ENCODE measurements at regions not wholly inside any gene's neighbourhood (a gene's known extent, or its start where the extent isn't known, plus 50 kb on each side); places are given as distances from the start of the nearest gene placed in this dataset.

DNA sequence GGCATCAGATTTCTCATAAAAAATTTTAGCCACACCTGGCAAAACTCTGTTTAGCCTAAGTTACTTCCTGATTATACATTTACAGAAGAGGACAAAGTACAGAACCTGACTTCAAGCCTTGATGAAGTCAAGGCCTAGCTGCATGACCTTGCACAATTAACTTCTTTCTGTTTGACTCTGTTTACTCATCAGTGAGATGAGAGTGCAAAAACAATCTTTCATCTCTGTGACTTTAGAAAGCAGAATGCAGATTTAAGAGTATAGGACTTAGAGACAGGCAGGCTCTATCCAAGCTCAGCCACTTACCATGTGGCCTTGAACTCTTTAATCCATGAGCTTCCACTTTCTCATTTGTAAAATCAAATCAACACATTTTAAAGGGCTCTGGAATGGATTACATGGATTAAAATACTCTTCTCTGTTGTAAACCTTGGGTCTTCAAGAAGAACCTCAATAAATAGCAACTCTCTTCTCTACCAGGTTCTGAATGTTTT lies 1178.9 kb downstream of the FLRT2 start:
- Histone ChIP-seq H4K20me1 (ENCODE audit: insufficient read depth, low read length) (no peaks in the 10 kb centered on the region), H3K27ac (ENCODE audit: low read length) (no peak overlapping the region), H3K27me3 (replicated peaks; ENCODE audit: insufficient read depth, low read length) (no peaks in the 10 kb centered on the region), H3K9me2 (replicated peaks; ENCODE audit: insufficient read depth, low read length) (no peaks in the 10 kb centered on the region), H3K4me2 (ENCODE audit: low read depth, low read length) (no peak overlapping the region), H3F3A (ENCODE audit: insufficient read depth, low read length) (no peaks in the 10 kb centered on the region), H2AFZ (ENCODE audit: low read length) (no peak overlapping the region), H3K9me3 (replicated peaks; ENCODE audit: insufficient read depth, low read length) (no peaks in the 10 kb centered on the region), H3K4me1 (ENCODE audit: low read length) (no peaks in the 10 kb centered on the region), H3K79me2 (ENCODE audit: low read length) (no peaks in the 10 kb centered on the region), H3K9ac (ENCODE audit: low read length) (no peak overlapping the region), H3K4me3 (ENCODE audit: low read length) (no peak overlapping the region), H3K36me3 (replicated peaks; ENCODE audit: insufficient read depth, low read length) (no peaks in the 10 kb centered on the region)
- no peak for DNase-seq
- TF ChIP-seq, protein P1, sequence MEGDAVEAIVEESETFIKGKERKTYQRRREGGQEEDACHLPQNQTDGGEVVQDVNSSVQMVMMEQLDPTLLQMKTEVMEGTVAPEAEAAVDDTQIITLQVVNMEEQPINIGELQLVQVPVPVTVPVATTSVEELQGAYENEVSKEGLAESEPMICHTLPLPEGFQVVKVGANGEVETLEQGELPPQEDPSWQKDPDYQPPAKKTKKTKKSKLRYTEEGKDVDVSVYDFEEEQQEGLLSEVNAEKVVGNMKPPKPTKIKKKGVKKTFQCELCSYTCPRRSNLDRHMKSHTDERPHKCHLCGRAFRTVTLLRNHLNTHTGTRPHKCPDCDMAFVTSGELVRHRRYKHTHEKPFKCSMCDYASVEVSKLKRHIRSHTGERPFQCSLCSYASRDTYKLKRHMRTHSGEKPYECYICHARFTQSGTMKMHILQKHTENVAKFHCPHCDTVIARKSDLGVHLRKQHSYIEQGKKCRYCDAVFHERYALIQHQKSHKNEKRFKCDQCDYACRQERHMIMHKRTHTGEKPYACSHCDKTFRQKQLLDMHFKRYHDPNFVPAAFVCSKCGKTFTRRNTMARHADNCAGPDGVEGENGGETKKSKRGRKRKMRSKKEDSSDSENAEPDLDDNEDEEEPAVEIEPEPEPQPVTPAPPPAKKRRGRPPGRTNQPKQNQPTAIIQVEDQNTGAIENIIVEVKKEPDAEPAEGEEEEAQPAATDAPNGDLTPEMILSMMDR (IDR thresholded peaks at IDR 0.05; ENCODE audit: low read length) = no peak
- TF ChIP-seq EZH2phosphoT487 (IDR thresholded peaks at IDR 0.05; ENCODE audit: low read length) (no peak), EZH2 (optimal IDR thresholded peaks at IDR 0.05; ENCODE audit: low read depth, low read length) (no peak)

DNA sequence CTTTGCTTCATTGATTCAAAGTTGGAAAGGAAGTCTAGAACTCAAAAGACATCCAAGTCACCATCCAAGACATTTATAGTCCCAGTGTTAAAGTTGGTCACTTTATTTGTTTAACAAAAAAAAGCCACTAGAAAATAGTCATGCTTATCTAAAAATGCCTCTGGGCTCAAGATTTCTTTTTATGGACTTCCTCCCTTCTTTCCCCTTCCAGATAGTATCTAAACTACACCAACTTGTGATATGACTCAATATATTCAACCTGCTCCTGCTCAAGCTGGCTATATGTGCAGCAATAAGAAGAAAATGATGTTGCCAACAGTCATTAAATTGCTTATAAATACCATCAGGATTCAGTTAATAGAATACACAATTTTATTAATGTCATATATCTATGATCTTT lies 1177.1 kb downstream of the FLRT2 start:
- H3K4me2 ChIP-seq (ENCODE audit: low read depth, low read length) = no peak overlapping the region
- TF ChIP-seq EZH2phosphoT487 (IDR thresholded peaks at IDR 0.05; ENCODE audit: low read length) (no peak), EZH2 (optimal IDR thresholded peaks at IDR 0.05; ENCODE audit: low read depth, low read length) (no peak)
- TF ChIP-seq, protein P1 (IDR thresholded peaks at IDR 0.05; ENCODE audit: low read length) = no peak

DNA sequence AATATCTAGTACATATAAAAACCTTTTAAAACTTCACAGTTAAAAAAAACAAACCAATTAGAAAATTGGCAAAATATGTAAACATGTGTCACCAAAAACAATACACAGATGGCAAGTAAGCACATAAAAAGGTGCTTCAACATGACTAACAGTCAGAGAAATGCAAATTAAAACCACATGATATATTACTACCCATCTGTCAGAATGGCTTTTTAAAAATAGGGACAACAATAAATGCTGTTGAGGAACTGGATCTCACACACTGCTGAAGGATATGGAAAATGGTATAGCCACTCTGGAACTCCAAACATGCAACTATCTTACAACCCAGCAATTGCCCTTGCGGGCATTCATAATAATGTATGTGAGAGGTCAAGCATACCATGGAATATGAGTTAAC lies 1153.6 kb downstream of the FLRT2 start:
- H2AFZ ChIP-seq (ENCODE audit: low read length) = no peak overlapping the region
- H3K9ac ChIP-seq (ENCODE audit: low read length) = no peak overlapping the region
- DNase-seq = no peak
- H3K4me2 ChIP-seq (ENCODE audit: low read depth, low read length) = no peak overlapping the region
- H4K20me1 ChIP-seq (ENCODE audit: insufficient read depth, low read length) = no peaks in the 10 kb centered on the region
- TF ChIP-seq EZH2 (optimal IDR thresholded peaks at IDR 0.05; ENCODE audit: low read depth, low read length) (no peak), EZH2phosphoT487 (IDR thresholded peaks at IDR 0.05; ENCODE audit: low read length) (no peak)
- TF ChIP-seq, protein P1 (IDR thresholded peaks at IDR 0.05; ENCODE audit: low read length) = no peak
- H3K27me3 ChIP-seq (replicated peaks; ENCODE audit: insufficient read depth, low read length) = no peaks in the 10 kb centered on the region
- H3K36me3 ChIP-seq (replicated peaks; ENCODE audit: insufficient read depth, low read length) = no peaks in the 10 kb centered on the region
- no peaks in the 10 kb centered on the region for H3K4me1 ChIP-seq (ENCODE audit: low read length)
- no peaks in the 10 kb centered on the region for H3K9me3 ChIP-seq (replicated peaks; ENCODE audit: insufficient read depth, low read length)
- no peaks in the 10 kb centered on the region for H3F3A ChIP-seq (ENCODE audit: insufficient read depth, low read length)
- H3K4me3 ChIP-seq (ENCODE audit: low read length) = no peak overlapping the region
- H3K9me2 ChIP-seq (replicated peaks; ENCODE audit: insufficient read depth, low read length) = no peaks in the 10 kb centered on the region
- no peaks in the 10 kb centered on the region for H3K79me2 ChIP-seq (ENCODE audit: low read length)
- H3K27ac ChIP-seq (ENCODE audit: low read length) = no peak overlapping the region

More for the DNA sequence above, 1177.1 kb downstream of the FLRT2 start:
- Histone ChIP-seq H3K9me2 (replicated peaks; ENCODE audit: insufficient read depth, low read length) (no peaks in the 10 kb centered on the region), H3K79me2 (ENCODE audit: low read length) (no peaks in the 10 kb centered on the region), H2AFZ (ENCODE audit: low read length) (no peak overlapping the region), H3K4me3 (ENCODE audit: low read length) (no peak overlapping the region), H3K9me3 (replicated peaks; ENCODE audit: insufficient read depth, low read length) (no peaks in the 10 kb centered on the region), H3K27ac (ENCODE audit: low read length) (no peak overlapping the region), H3F3A (ENCODE audit: insufficient read depth, low read length) (no peaks in the 10 kb centered on the region), H3K4me1 (ENCODE audit: low read length) (no peaks in the 10 kb centered on the region), H3K36me3 (replicated peaks; ENCODE audit: insufficient read depth, low read length) (no peaks in the 10 kb centered on the region), H3K9ac (ENCODE audit: low read length) (no peak overlapping the region), H4K20me1 (ENCODE audit: insufficient read depth, low read length) (no peaks in the 10 kb centered on the region), H3K27me3 (replicated peaks; ENCODE audit: insufficient read depth, low read length) (no peaks in the 10 kb centered on the region)
- no peak for DNase-seq
